Osteocyte (in vitro differentiated cells): ENCODE measurements at regions not wholly inside any gene's neighbourhood (a gene's known extent, or its start where the extent isn't known, plus 50 kb on each side); places are given as distances from the start of the nearest gene placed in this dataset.

ENCODE experiments used
- DNase-seq: peaks from one replicate; pipeline ENCODE4 v3.0.0; 2021; ENCODE audit warnings: mixed read lengths; ENCODE audit not compliant: unreplicated experiment; ENCODE audit errors: extremely low spot score
- H3K27ac Mint-ChIP-seq: one replicate; pipeline ENCODE4 v1.8.0; 2021; ENCODE audit warnings: mild to moderate bottlenecking, mixed read lengths; ENCODE audit not compliant: unreplicated experiment
- H3K27me3 Mint-ChIP-seq: one replicate; pipeline ENCODE4 v1.8.0; 2021; ENCODE audit warnings: mixed read lengths; ENCODE audit not compliant: unreplicated experiment
- H3K36me3 Mint-ChIP-seq: one replicate; pipeline ENCODE4 v1.8.0; 2021; ENCODE audit warnings: mixed read lengths; ENCODE audit not compliant: unreplicated experiment
- H3K4me1 Mint-ChIP-seq: one replicate; pipeline ENCODE4 v1.8.0; 2021; ENCODE audit warnings: mixed read lengths; ENCODE audit not compliant: unreplicated experiment
- H3K4me3 Mint-ChIP-seq: one replicate; pipeline ENCODE4 v1.8.0; 2021; ENCODE audit warnings: mild to moderate bottlenecking, moderate library complexity, mixed read lengths; ENCODE audit not compliant: unreplicated experiment
- H3K9me3 Mint-ChIP-seq: one replicate; pipeline ENCODE4 v1.8.0; 2021; ENCODE audit warnings: mixed read lengths; ENCODE audit not compliant: unreplicated experiment
- TF ChIP-seq, protein P1 (sequence below): fragments of 200-600 bp; sonication (generic); IDR thresholded peaks from 2 replicates; pipeline ENCODE4 v1.5.0; 2021; ENCODE audit warnings: antibody characterized with exemption, mild to moderate bottlenecking, moderate library complexity

GRCh38 chr5:107805166-107805565, 134.4 kb upstream of the EFNA5 start:
- H3K27ac Mint-ChIP-seq, result no peak overlapping the region
- no peaks in the 10 kb centered on the region for H3K27me3 Mint-ChIP-seq
- TF ChIP-seq, protein P1, sequence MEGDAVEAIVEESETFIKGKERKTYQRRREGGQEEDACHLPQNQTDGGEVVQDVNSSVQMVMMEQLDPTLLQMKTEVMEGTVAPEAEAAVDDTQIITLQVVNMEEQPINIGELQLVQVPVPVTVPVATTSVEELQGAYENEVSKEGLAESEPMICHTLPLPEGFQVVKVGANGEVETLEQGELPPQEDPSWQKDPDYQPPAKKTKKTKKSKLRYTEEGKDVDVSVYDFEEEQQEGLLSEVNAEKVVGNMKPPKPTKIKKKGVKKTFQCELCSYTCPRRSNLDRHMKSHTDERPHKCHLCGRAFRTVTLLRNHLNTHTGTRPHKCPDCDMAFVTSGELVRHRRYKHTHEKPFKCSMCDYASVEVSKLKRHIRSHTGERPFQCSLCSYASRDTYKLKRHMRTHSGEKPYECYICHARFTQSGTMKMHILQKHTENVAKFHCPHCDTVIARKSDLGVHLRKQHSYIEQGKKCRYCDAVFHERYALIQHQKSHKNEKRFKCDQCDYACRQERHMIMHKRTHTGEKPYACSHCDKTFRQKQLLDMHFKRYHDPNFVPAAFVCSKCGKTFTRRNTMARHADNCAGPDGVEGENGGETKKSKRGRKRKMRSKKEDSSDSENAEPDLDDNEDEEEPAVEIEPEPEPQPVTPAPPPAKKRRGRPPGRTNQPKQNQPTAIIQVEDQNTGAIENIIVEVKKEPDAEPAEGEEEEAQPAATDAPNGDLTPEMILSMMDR, result no peak
- no peaks in the 10 kb centered on the region for H3K36me3 Mint-ChIP-seq
- no peaks in the 10 kb centered on the region for H3K9me3 Mint-ChIP-seq
- DNase-seq, result no peak
- no peak overlapping the region for H3K4me3 Mint-ChIP-seq
- H3K4me1 Mint-ChIP-seq, result peaks cover 14% of the 10 kb centered on the region

GRCh38 chr5:107803728-107804127, 133.0 kb upstream of the EFNA5 start:
- TF ChIP-seq, protein P1, result no peak
- Mint-ChIP-seq H3K27me3 (no peaks in the 10 kb centered on the region), H3K4me3 (no peak overlapping the region), H3K4me1 (peaks cover 4% of the 10 kb centered on the region), H3K36me3 (no peaks in the 10 kb centered on the region), H3K9me3 (no peaks in the 10 kb centered on the region), H3K27ac (no peak overlapping the region)
- DNase-seq, result no peak

DNA sequence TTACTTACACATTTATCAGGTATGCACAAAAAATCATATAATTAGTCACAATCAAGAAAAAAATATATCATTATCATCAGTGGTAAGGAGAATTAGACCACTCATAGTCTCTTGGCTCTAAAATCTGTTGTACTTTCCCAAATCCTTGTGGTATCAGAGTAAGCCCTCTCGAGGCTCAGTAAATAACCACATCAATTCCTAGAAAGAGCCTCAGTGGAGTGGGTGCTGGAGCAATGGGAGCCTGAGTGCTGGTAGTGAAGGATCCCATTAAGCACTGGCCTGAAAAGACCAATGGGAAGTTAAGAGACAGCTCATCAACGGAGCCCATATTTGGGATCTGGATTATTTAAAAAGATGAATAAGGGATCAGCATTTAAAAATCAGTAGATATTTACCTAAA, 130.3 kb upstream of the EFNA5 start:
- no peaks in the 10 kb centered on the region for H3K9me3 Mint-ChIP-seq
- no peak overlapping the region for H3K27ac Mint-ChIP-seq
- H3K27me3 Mint-ChIP-seq, result no peaks in the 10 kb centered on the region
- TF ChIP-seq, protein P1, result no peak
- no peaks in the 10 kb centered on the region for H3K36me3 Mint-ChIP-seq
- no peak overlapping the region for H3K4me3 Mint-ChIP-seq
- peaks cover 4% of the 10 kb centered on the region for H3K4me1 Mint-ChIP-seq
- DNase-seq, result no peak

GRCh38 chr5:107799306-107799705, 128.6 kb upstream of the EFNA5 start:
- Mint-ChIP-seq H3K9me3 (no peaks in the 10 kb centered on the region), H3K4me1 (peaks cover 2% of the 10 kb centered on the region)

GRCh38 chr5:107796797-107797196, 126.1 kb upstream of the EFNA5 start:
- no peak for DNase-seq
- Mint-ChIP-seq H3K4me3 (no peak overlapping the region), H3K4me1 (no peaks in the 10 kb centered on the region), H3K36me3 (no peaks in the 10 kb centered on the region), H3K27ac (no peak overlapping the region), H3K27me3 (no peaks in the 10 kb centered on the region), H3K9me3 (no peaks in the 10 kb centered on the region)
- TF ChIP-seq, protein P1, result no peak

More at GRCh38 chr5:107799306-107799705, 128.6 kb upstream of the EFNA5 start:
- no peak for DNase-seq
- Mint-ChIP-seq H3K27me3 (no peaks in the 10 kb centered on the region), H3K36me3 (no peaks in the 10 kb centered on the region), H3K4me3 (no peak overlapping the region), H3K27ac (no peak overlapping the region)
- TF ChIP-seq, protein P1, result no peak
